Hepatocyte (in vitro differentiated cells): ENCODE measurements at regions not wholly inside any gene's neighbourhood (a gene's known extent, or its start where the extent isn't known, plus 50 kb on each side); places are given as distances from the start of the nearest gene placed in this dataset.

ENCODE experiments used
- EZH2 ChIP-seq: fragments of 200-600 bp; sonication (generic); IDR thresholded peaks from 2 replicates; pipeline ENCODE4 v1.6.1; 2016; ENCODE audit warnings: antibody characterized with exemption, mild to moderate bottlenecking, borderline replicate concordance
- EZH2phosphoT487 ChIP-seq: fragments of 200-600 bp; sonication (generic); IDR thresholded peaks from one replicate; pipeline ENCODE4 v1.6.1; 2018; ENCODE audit warnings: antibody characterized with exemption, mild to moderate bottlenecking, low read depth, moderate library complexity; ENCODE audit not compliant: unreplicated experiment, severe bottlenecking
- TF ChIP-seq, protein P1 (sequence below): fragments of 200-600 bp; sonication (generic); IDR thresholded peaks from 2 replicates; pipeline ENCODE4 v1.5.1; 2016; ENCODE audit warnings: antibody characterized with exemption, mild to moderate bottlenecking; ENCODE audit not compliant: poor library complexity

GRCh38 chr2:12935796-12936195 is 219.1 kb downstream of the TRIB2 start:
- TF ChIP-seq EZH2 = no peak
- TF ChIP-seq, protein P1, sequence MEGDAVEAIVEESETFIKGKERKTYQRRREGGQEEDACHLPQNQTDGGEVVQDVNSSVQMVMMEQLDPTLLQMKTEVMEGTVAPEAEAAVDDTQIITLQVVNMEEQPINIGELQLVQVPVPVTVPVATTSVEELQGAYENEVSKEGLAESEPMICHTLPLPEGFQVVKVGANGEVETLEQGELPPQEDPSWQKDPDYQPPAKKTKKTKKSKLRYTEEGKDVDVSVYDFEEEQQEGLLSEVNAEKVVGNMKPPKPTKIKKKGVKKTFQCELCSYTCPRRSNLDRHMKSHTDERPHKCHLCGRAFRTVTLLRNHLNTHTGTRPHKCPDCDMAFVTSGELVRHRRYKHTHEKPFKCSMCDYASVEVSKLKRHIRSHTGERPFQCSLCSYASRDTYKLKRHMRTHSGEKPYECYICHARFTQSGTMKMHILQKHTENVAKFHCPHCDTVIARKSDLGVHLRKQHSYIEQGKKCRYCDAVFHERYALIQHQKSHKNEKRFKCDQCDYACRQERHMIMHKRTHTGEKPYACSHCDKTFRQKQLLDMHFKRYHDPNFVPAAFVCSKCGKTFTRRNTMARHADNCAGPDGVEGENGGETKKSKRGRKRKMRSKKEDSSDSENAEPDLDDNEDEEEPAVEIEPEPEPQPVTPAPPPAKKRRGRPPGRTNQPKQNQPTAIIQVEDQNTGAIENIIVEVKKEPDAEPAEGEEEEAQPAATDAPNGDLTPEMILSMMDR = no peak
- TF ChIP-seq EZH2phosphoT487 = no peak
